Lung (tissue), 11 donors: ENCODE measurements at regions not wholly inside any gene's neighbourhood (a gene's known extent, or its start where the extent isn't known, plus 50 kb on each side); places are given as distances from the start of the nearest gene placed in this dataset.

Source experiments
- ATAC-seq: fragments of 200-7000 bp; cut with Tn5 transposase; one replicate; pipeline ENCODE4 v1.9.1; 2020; ENCODE audit warnings: moderate number of reproducible peaks; ENCODE audit not compliant: insufficient read depth, low FRiP score
- DNase-seq, 3 donors: peaks; one replicate each; pipeline ENCODE4 v3.0.0-alpha.2; 2013 to 2017
- H3K27ac ChIP-seq, 2 donors: one replicate each; pipeline ENCODE4 v1.5.1; 2013; ENCODE audit warnings: mild to moderate bottlenecking in 2 of 2, moderate library complexity in 2 of 2, control low read depth in 1 of 2, inconsistent platforms in 1 of 2, low read depth in 1 of 2, low read length in 1 of 2
- H3K27me3 ChIP-seq, 3 donors: one replicate each; pipeline ENCODE4 v1.5.1; 2013; ENCODE audit warnings: low read length in 2 of 3; ENCODE audit not compliant: control insufficient read depth in 3 of 3, insufficient read depth in 3 of 3
- H3K36me3 ChIP-seq, 4 donors: one replicate each; pipeline ENCODE4 v1.5.1; 2013; ENCODE audit warnings: low read length in 4 of 4, mild to moderate bottlenecking in 1 of 4, moderate library complexity in 1 of 4; ENCODE audit not compliant: control insufficient read depth in 4 of 4, insufficient read depth in 4 of 4
- H3K4me1 ChIP-seq, 5 donors: one replicate each; pipeline ENCODE4 v1.5.1; 2013; ENCODE audit warnings: low read length in 5 of 5, mild to moderate bottlenecking in 2 of 5, moderate library complexity in 1 of 5; ENCODE audit not compliant: control insufficient read depth in 5 of 5, insufficient read depth in 5 of 5
- H3K4me3 ChIP-seq: one replicate; pipeline ENCODE4 v1.5.1; 2013; ENCODE audit warnings: mild to moderate bottlenecking, control low read depth, moderate library complexity
- H3K9ac ChIP-seq, 2 donors: one replicate each; pipeline ENCODE4 v1.5.1; 2013; ENCODE audit warnings: low read length in 2 of 2, control low read depth in 1 of 2; ENCODE audit not compliant: insufficient read depth in 1 of 2
- H3K9me3 ChIP-seq, 4 donors: one replicate each; pipeline ENCODE4 v1.5.1; 2013; ENCODE audit warnings: low read length in 3 of 4, mild to moderate bottlenecking in 1 of 4, moderate library complexity in 1 of 4; ENCODE audit not compliant: control insufficient read depth in 4 of 4, insufficient read depth in 3 of 4
- WGBS, 2 donors: extraction: QIAGEN DNeasy Blood & Tissue Kit; methylation state at CpG; one replicate each; pipeline ENCODE4 v1.1.7; 2013; 5-methylcytosine and 5-hydroxymethylcytosine counted together
- TF ChIP-seq, protein P1 (sequence below): IDR thresholded peaks from 2 replicates; pipeline ENCODE4 v1.5.1; 2012; ENCODE audit warnings: mild to moderate bottlenecking; ENCODE audit errors: control extremely low read depth, extremely low read depth
- donor health status: control.
- donor health status: control.
- donor health status: Bipolar disorder and iron deficiency.
- donor health status: healthy.
- donor health status: DM: yes; HTN: yes; CAD: no.

- H3K9me3 ChIP-seq, result no peaks in the 10 kb centered on the region
- H3K27me3 ChIP-seq, result no peaks in the 10 kb centered on the region
- no peaks in the 10 kb centered on the region for H3K36me3 ChIP-seq
- H3K4me3 ChIP-seq, result no peak overlapping the region
- 86 to 88% methylated on average over 6 of the region's 6 CpGs for WGBS, 2 donors
- H3K9ac ChIP-seq, result no peak overlapping the region
- DNase-seq, result no peak
- H3K4me1 ChIP-seq, result peaks cover 2 to 19% (median 6%) of the 10 kb centered on the region in 5 donors
- no peak for ATAC-seq
- no peak overlapping the region for H3K27ac ChIP-seq
- TF ChIP-seq, protein P1, sequence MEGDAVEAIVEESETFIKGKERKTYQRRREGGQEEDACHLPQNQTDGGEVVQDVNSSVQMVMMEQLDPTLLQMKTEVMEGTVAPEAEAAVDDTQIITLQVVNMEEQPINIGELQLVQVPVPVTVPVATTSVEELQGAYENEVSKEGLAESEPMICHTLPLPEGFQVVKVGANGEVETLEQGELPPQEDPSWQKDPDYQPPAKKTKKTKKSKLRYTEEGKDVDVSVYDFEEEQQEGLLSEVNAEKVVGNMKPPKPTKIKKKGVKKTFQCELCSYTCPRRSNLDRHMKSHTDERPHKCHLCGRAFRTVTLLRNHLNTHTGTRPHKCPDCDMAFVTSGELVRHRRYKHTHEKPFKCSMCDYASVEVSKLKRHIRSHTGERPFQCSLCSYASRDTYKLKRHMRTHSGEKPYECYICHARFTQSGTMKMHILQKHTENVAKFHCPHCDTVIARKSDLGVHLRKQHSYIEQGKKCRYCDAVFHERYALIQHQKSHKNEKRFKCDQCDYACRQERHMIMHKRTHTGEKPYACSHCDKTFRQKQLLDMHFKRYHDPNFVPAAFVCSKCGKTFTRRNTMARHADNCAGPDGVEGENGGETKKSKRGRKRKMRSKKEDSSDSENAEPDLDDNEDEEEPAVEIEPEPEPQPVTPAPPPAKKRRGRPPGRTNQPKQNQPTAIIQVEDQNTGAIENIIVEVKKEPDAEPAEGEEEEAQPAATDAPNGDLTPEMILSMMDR, result no peak
Observed at GRCh38 chr1:201691716-201692554, 137.0 kb upstream of the IPO9 start.

DNA sequence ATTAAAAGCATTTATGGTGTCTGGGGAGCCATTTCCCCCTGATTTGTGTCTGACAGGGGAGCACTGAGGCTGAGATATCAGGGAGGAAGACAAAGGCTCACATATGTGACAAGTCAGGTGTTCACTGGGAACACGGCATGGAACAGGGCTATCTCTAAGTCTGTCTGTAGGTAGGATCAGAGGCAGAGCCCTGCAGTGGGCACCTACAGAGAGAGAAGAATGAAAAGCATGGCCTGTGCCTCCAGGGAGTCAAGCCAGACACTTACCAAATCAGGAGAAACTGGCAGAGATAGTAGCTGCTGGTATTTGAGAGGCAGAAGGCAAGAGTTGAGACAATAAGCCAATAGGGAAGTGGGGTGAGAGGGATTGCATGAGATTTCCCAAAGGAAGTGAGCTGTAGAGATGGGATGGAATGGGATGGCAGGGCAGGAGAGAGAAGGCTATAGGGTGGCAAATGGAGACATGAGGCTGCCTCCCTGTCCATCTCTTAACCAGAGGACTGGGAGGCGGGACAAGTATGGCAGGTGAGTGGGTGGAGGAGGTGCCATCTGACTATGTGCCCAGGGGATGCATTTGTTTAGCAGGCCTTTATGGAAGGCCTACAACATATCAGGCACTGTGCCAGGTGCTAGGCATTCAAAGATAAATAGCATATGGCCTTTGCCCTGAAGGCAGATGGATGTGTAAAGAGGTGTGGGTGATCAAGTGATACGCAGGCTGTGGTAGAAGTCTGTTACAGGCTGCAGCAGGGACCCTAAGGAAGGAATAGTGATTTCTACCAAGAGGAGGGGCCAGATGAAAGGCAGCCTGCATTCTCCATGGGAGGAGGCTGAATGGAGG, 136.2 kb upstream of the IPO9 start:
- Histone ChIP-seq H3K4me3 (no peak overlapping the region), H3K9ac (no peak overlapping the region), H3K27ac (no peak overlapping the region), H3K9me3 (no peaks in the 10 kb centered on the region), H3K27me3 (no peaks in the 10 kb centered on the region), H3K4me1 (peaks cover 2 to 22% (median 6%) of the 10 kb centered on the region in 5 donors), H3K36me3 (no peaks in the 10 kb centered on the region)
- DNase-seq, result no peak
- WGBS, 2 donors, result 97% methylated on average over 3 of the region's 3 CpGs
- no peak for ATAC-seq
- TF ChIP-seq, protein P1, result no peak

- no peak overlapping the region for H3K9ac ChIP-seq
- DNase-seq (peak in 1 of 3 donors; percentile 29), ATAC-seq (no peak)
- H3K27me3 ChIP-seq, result no peaks in the 10 kb centered on the region
- H3K4me1 ChIP-seq, result peaks cover 2 to 22% (median 6%) of the 10 kb centered on the region in 5 donors
- H3K9me3 ChIP-seq, result no peaks in the 10 kb centered on the region
- H3K36me3 ChIP-seq, result no peaks in the 10 kb centered on the region
- TF ChIP-seq, protein P1, result no peak
- H3K27ac ChIP-seq, result no peak overlapping the region
- no peak overlapping the region for H3K4me3 ChIP-seq
- WGBS, 2 donors, result 86 to 89% methylated on average over 8 of the region's 8 CpGs
Observed at GRCh38 chr1:201693890-201694607, 134.9 kb upstream of the IPO9 start.
